ENCODE measurements at regions not wholly inside any gene's neighbourhood (a gene's known extent, or its start where the extent isn't known, plus 50 kb on each side); places are given as distances from the start of the nearest gene placed in this dataset.

GRCh38 chr14:59103396-59103795, 85.1 kb upstream of the DAAM1 start:
- H3K4me1 ChIP-seq = no peaks in the 10 kb centered on the region
- no peaks in the 10 kb centered on the region for H3K9me3 ChIP-seq
- TF ChIP-seq CTCF (IDR thresholded peaks at IDR 0.05; ENCODE audit: low read depth, low read length) = no peak
- H3K4me3 ChIP-seq (ENCODE audit: low read depth, low read length) = no peak overlapping the region
- H3K36me3 ChIP-seq = no peaks in the 10 kb centered on the region
- DNase-seq = no peak
- H3K27me3 ChIP-seq = peaks cover 6% of the 10 kb centered on the region; the same call in 1 of the 2 replicates

GRCh38 chr14:59107819-59108218, 80.6 kb upstream of the DAAM1 start:
- DNase-seq = no peak
- H3K4me3 ChIP-seq (ENCODE audit: low read depth, low read length) = no peak overlapping the region
- H3K9me3 ChIP-seq = no peaks in the 10 kb centered on the region
- H3K36me3 ChIP-seq = no peaks in the 10 kb centered on the region
- TF ChIP-seq CTCF (IDR thresholded peaks at IDR 0.05; ENCODE audit: low read depth, low read length) = no peak
- no peaks in the 10 kb centered on the region for H3K27me3 ChIP-seq
- no peaks in the 10 kb centered on the region for H3K4me1 ChIP-seq

- Histone ChIP-seq H3K9me3 (no peaks in the 10 kb centered on the region; the same call in 1 of the 2 replicates), H3K4me3 (ENCODE audit: low read depth, low read length) (no peak overlapping the region), H3K27me3 (no peaks in the 10 kb centered on the region), H3K4me1 (no peaks in the 10 kb centered on the region), H3K36me3 (no peaks in the 10 kb centered on the region)
- no peak for DNase-seq
- no peak for TF ChIP-seq CTCF (IDR thresholded peaks at IDR 0.05; ENCODE audit: low read depth, low read length)
Measured at GRCh38 chr14:59116984-59117415, 71.5 kb upstream of the DAAM1 start.

GRCh38 chr14:59117754-59118528, 70.5 kb upstream of the DAAM1 start:
- no peak overlapping the region for H3K4me3 ChIP-seq (ENCODE audit: low read depth, low read length)
- H3K27me3 ChIP-seq = no peaks in the 10 kb centered on the region; the same call in 1 of the 2 replicates
- H3K9me3 ChIP-seq = no peaks in the 10 kb centered on the region; the same call in 1 of the 2 replicates
- no peak for DNase-seq
- no peaks in the 10 kb centered on the region for H3K4me1 ChIP-seq
- no peak for TF ChIP-seq CTCF (IDR thresholded peaks at IDR 0.05; ENCODE audit: low read depth, low read length)
- no peaks in the 10 kb centered on the region for H3K36me3 ChIP-seq

GRCh38 chr14:59120921-59121320, 67.5 kb upstream of the DAAM1 start:
- no peaks in the 10 kb centered on the region; the same call in none of the 2 replicates for H3K27me3 ChIP-seq
- TF ChIP-seq CTCF (IDR thresholded peaks at IDR 0.05; ENCODE audit: low read depth, low read length) = no peak

GRCh38 chr14:59123531-59123930, 64.9 kb upstream of the DAAM1 start:
- no peaks in the 10 kb centered on the region for H3K9me3 ChIP-seq
- no peaks in the 10 kb centered on the region for H3K4me1 ChIP-seq
- no peak overlapping the region for H3K4me3 ChIP-seq (ENCODE audit: low read depth, low read length)
- no peaks in the 10 kb centered on the region; the same call in none of the 2 replicates for H3K27me3 ChIP-seq
- no peaks in the 10 kb centered on the region for H3K36me3 ChIP-seq
- no peak for DNase-seq
- no peak for TF ChIP-seq CTCF (IDR thresholded peaks at IDR 0.05; ENCODE audit: low read depth, low read length)

More at GRCh38 chr14:59120921-59121320, 67.5 kb upstream of the DAAM1 start:
- Histone ChIP-seq H3K9me3 (no peaks in the 10 kb centered on the region), H3K4me1 (no peaks in the 10 kb centered on the region), H3K36me3 (no peaks in the 10 kb centered on the region), H3K4me3 (ENCODE audit: low read depth, low read length) (no peak overlapping the region)
- no peak for DNase-seq
